GM23248 (cell line): ENCODE measurements at regions not wholly inside any gene's neighbourhood (a gene's known extent, or its start where the extent isn't known, plus 50 kb on each side); places are given as distances from the start of the nearest gene placed in this dataset.

Source experiments
- DNase-seq: peaks from one replicate; pipeline ENCODE4 v3.0.0-alpha.2; 2015
- H2AFZ ChIP-seq: fragments of 200-600 bp; sonication (generic); 2 replicates; pipeline ENCODE4 v1.6.1; 2016; ENCODE audit warnings: antibody characterized with exemption
- H3F3A ChIP-seq: fragments of 200-600 bp; sonication (generic); 2 replicates; pipeline ENCODE4 v1.6.1; 2016; ENCODE audit warnings: mild to moderate bottlenecking, antibody characterized with exemption, mixed run types; ENCODE audit not compliant: insufficient read depth
- H3K27ac ChIP-seq: fragments of 200-600 bp; sonication (generic); 2 replicates; pipeline ENCODE4 v1.5.1; 2016; ENCODE audit warnings: mild to moderate bottlenecking
- H3K27me3 ChIP-seq: fragments of 200-600 bp; sonication (generic); replicated peaks from 2 replicates; pipeline ENCODE4 v1.6.1; 2016; ENCODE audit warnings: mild to moderate bottlenecking; ENCODE audit not compliant: insufficient read depth
- H3K36me3 ChIP-seq: fragments of 200-600 bp; sonication (generic); 2 replicates; pipeline ENCODE4 v1.6.1; 2016; ENCODE audit warnings: low read depth, mild to moderate bottlenecking
- H3K4me1 ChIP-seq: fragments of 200-600 bp; sonication (generic); 2 replicates; pipeline ENCODE4 v1.6.1; 2016; ENCODE audit warnings: mild to moderate bottlenecking; ENCODE audit not compliant: insufficient read depth
- H3K4me2 ChIP-seq: fragments of 200-600 bp; sonication (generic); one replicate; pipeline ENCODE4 v1.6.1; 2016; ENCODE audit warnings: mild to moderate bottlenecking; ENCODE audit not compliant: unreplicated experiment
- H3K4me3 ChIP-seq: fragments of 200-600 bp; sonication (generic); 2 replicates; pipeline ENCODE4 v1.5.1; 2016; ENCODE audit warnings: mild to moderate bottlenecking
- H3K79me2 ChIP-seq: fragments of 200-600 bp; sonication (generic); 2 replicates; pipeline ENCODE4 v1.6.1; 2016; ENCODE audit warnings: mild to moderate bottlenecking; ENCODE audit not compliant: insufficient read depth
- H3K9ac ChIP-seq: fragments of 200-600 bp; sonication (generic); 2 replicates; pipeline ENCODE4 v1.6.1; 2016; ENCODE audit warnings: mild to moderate bottlenecking
- H3K9me2 ChIP-seq: fragments of 200-600 bp; sonication (generic); 2 replicates; pipeline ENCODE4 v1.6.1; 2016; ENCODE audit warnings: mixed run types, mild to moderate bottlenecking, moderate library complexity; ENCODE audit not compliant: insufficient read depth
- H3K9me3 ChIP-seq: fragments of 200-600 bp; sonication (generic); one replicate; pipeline ENCODE4 v1.6.1; 2017; ENCODE audit warnings: low read depth
- H4K20me1 ChIP-seq: fragments of 200-600 bp; sonication (generic); 2 replicates; pipeline ENCODE4 v1.6.0; 2016; ENCODE audit not compliant: insufficient read depth
- EZH2 ChIP-seq: fragments of 200-600 bp; sonication (generic); IDR thresholded peaks from 2 replicates; pipeline ENCODE4 v1.6.1; 2018; ENCODE audit warnings: antibody characterized with exemption, mild to moderate bottlenecking; ENCODE audit not compliant: insufficient read depth, poor library complexity, severe bottlenecking
- EZH2phosphoT487 ChIP-seq: fragments of 200-600 bp; sonication (generic); IDR thresholded peaks from 2 replicates; pipeline ENCODE4 v1.6.1; 2018; ENCODE audit warnings: antibody characterized with exemption, moderate library complexity, mild to moderate bottlenecking, low read depth; ENCODE audit not compliant: insufficient read depth
- WGBS, 2 experiments: methylation state at CpG; one replicate each; pipeline ENCODE4 v1.1.6; 2015 to 2017; ENCODE audit warnings: low lambda C conversion rate in 2 of 2, low coverage in 1 of 2; ENCODE audit errors: missing lambda C conversion rate in 2 of 2; 5-methylcytosine and 5-hydroxymethylcytosine counted together
- in situ Hi-C: fragments of 300-500 bp; cut with MboI; formaldehyde crosslinking; loops from 2 replicates; pipeline ENCODE4 v1.15.0; 2020

GRCh38 chr10:54961040-54961439, 160.0 kb upstream of the PCDH15 start:
- in situ Hi-C loops, result no loop called here
- no peak overlapping the region for H3K9ac ChIP-seq
- no peaks in the 10 kb centered on the region for H3K27me3 ChIP-seq
- no peak overlapping the region for H3K4me3 ChIP-seq
- no peaks in the 10 kb centered on the region for H4K20me1 ChIP-seq
- no peaks in the 10 kb centered on the region for H3K79me2 ChIP-seq
- TF ChIP-seq EZH2phosphoT487 (no peak), EZH2 (no peak)
- 23 to 33% methylated on average over 4 of the region's 4 CpGs for WGBS, 2 experiments
- H2AFZ ChIP-seq, result no peak overlapping the region
- H3F3A ChIP-seq, result no peaks in the 10 kb centered on the region
- no peaks in the 10 kb centered on the region for H3K36me3 ChIP-seq
- no peak overlapping the region for H3K4me2 ChIP-seq
- H3K4me1 ChIP-seq, result no peaks in the 10 kb centered on the region
- no peaks in the 10 kb centered on the region for H3K9me3 ChIP-seq
- no peaks in the 10 kb centered on the region for H3K9me2 ChIP-seq
- no peak for DNase-seq
- no peak overlapping the region for H3K27ac ChIP-seq

DNA sequence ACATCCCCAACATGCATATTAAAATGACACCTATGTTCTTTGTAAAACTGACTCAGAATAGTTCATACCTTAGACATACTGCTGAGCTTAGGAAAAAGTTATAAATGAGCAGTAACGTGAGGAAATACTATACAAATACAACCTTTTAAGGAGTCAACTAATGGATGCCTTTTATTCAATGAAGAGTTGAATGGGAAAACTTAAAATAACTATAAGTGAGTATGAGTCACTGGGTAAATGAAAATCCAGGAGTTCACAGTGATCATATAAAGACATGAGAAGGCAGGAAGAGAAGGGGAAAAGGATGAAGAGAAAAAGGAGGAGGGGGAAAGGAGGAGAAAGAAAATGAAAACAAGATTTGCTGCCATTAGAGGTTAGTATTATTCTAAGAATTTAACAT, 157.8 kb upstream of the PCDH15 start:
- WGBS, 2 experiments, result 36 to 40% methylated on average over 1 of the region's 1 CpG
- Histone ChIP-seq H3K9me3 (no peaks in the 10 kb centered on the region), H3K79me2 (no peaks in the 10 kb centered on the region), H3K27ac (no peak overlapping the region), H3K4me3 (no peak overlapping the region), H3K4me1 (no peaks in the 10 kb centered on the region), H3K36me3 (no peaks in the 10 kb centered on the region), H2AFZ (no peak overlapping the region), H4K20me1 (no peaks in the 10 kb centered on the region), H3K27me3 (no peaks in the 10 kb centered on the region), H3K9me2 (no peaks in the 10 kb centered on the region), H3F3A (no peaks in the 10 kb centered on the region), H3K4me2 (no peak overlapping the region), H3K9ac (no peak overlapping the region)
- in situ Hi-C loops, result no loop called here
- DNase-seq, result no peak
- TF ChIP-seq EZH2 (no peak), EZH2phosphoT487 (no peak)

- no peaks in the 10 kb centered on the region for H3K9me2 ChIP-seq
- H4K20me1 ChIP-seq, result no peaks in the 10 kb centered on the region
- H3K27ac ChIP-seq, result no peak overlapping the region
- no peaks in the 10 kb centered on the region for H3K27me3 ChIP-seq
- no peak for TF ChIP-seq EZH2phosphoT487
- no peak for TF ChIP-seq EZH2
- no peak overlapping the region for H3K9ac ChIP-seq
- no peak overlapping the region for H3K4me2 ChIP-seq
- H3K79me2 ChIP-seq, result no peaks in the 10 kb centered on the region
- H3K4me1 ChIP-seq, result no peaks in the 10 kb centered on the region
- no peak overlapping the region for H2AFZ ChIP-seq
- H3F3A ChIP-seq, result no peaks in the 10 kb centered on the region
- DNase-seq, result no peak
- no peaks in the 10 kb centered on the region for H3K9me3 ChIP-seq
- in situ Hi-C loops, result no loop called here
- H3K36me3 ChIP-seq, result no peaks in the 10 kb centered on the region
- H3K4me3 ChIP-seq, result no peak overlapping the region
Measured at GRCh38 chr10:54947605-54948004, 146.6 kb upstream of the PCDH15 start.

DNA sequence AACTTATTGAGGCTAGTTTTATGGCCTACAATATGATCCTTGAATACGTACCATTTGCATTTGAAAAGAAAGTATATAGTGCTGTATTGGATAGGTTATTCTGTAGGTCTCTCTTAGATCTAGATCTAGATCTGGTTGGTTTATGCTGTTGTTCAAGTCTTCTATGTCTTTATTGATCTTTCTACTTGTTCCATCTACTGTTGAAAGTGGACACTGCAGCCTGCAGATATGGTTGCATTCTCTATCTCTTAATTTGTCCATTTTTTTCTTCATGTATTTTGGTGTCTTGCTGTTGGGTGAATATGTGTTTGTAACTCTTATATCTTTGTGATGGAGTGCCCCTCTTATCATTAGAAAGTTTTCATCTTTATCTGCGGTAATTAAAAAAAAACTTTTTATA, 139.4 kb upstream of the PCDH15 start:
- no peaks in the 10 kb centered on the region for H3F3A ChIP-seq
- no peaks in the 10 kb centered on the region for H3K79me2 ChIP-seq
- no peak overlapping the region for H3K9ac ChIP-seq
- 69 to 72% methylated on average over 2 of the region's 2 CpGs for WGBS, 2 experiments
- H3K4me1 ChIP-seq, result no peaks in the 10 kb centered on the region
- H3K36me3 ChIP-seq, result no peaks in the 10 kb centered on the region
- DNase-seq, result no peak
- no peaks in the 10 kb centered on the region for H3K27me3 ChIP-seq
- no peak overlapping the region for H2AFZ ChIP-seq
- in situ Hi-C loops, result no loop called here
- no peaks in the 10 kb centered on the region for H4K20me1 ChIP-seq
- H3K27ac ChIP-seq, result no peak overlapping the region
- no peaks in the 10 kb centered on the region for H3K9me2 ChIP-seq
- H3K4me2 ChIP-seq, result no peak overlapping the region
- no peaks in the 10 kb centered on the region for H3K9me3 ChIP-seq
- TF ChIP-seq EZH2phosphoT487, result no peak
- no peak for TF ChIP-seq EZH2
- no peak overlapping the region for H3K4me3 ChIP-seq

DNA sequence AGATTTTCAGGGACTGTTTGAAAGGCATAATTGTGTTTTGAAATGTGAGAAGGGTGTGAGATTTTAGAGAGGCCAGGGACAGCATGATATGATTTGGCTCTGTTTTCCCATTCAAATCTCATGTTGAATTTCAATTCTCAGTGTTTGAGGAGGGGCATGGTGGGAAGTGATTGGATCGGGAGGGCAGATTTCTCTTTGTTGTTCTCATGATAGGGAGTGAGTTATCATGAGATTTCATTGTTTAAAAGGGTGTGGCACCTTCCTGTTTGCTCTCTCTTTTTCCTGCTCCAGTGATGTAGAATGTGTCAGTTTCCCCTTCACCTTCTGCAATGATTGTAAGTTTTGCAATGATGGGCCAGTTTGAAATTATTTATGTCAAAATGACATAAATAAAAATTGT, 113.0 kb upstream of the PCDH15 start:
- no peak for TF ChIP-seq EZH2phosphoT487
- TF ChIP-seq EZH2, result no peak
- DNase-seq, result no peak
- in situ Hi-C loops, result no loop called here
- H3F3A ChIP-seq, result no peaks in the 10 kb centered on the region
- no peaks in the 10 kb centered on the region for H3K9me3 ChIP-seq
- H3K4me3 ChIP-seq, result no peak overlapping the region
- no peaks in the 10 kb centered on the region for H3K27me3 ChIP-seq
- 5 to 46% methylated on average over 1 of the region's 1 CpG for WGBS, 2 experiments
- no peak overlapping the region for H3K9ac ChIP-seq
- no peaks in the 10 kb centered on the region for H3K36me3 ChIP-seq
- no peaks in the 10 kb centered on the region for H4K20me1 ChIP-seq
- H3K4me1 ChIP-seq, result no peaks in the 10 kb centered on the region
- H3K4me2 ChIP-seq, result no peak overlapping the region
- H3K9me2 ChIP-seq, result no peaks in the 10 kb centered on the region
- no peak overlapping the region for H3K27ac ChIP-seq
- H3K79me2 ChIP-seq, result no peaks in the 10 kb centered on the region
- H2AFZ ChIP-seq, result no peak overlapping the region
